Mammary epithelial cell (primary cell): ENCODE measurements at regions not wholly inside any gene's neighbourhood (a gene's known extent, or its start where the extent isn't known, plus 50 kb on each side); places are given as distances from the start of the nearest gene placed in this dataset.

Experiments used
- EZH2 ChIP-seq: IDR thresholded peaks from 2 replicates; pipeline ENCODE4 v1.6.1; 2012; ENCODE audit warnings: low read length, inconsistent platforms, borderline replicate concordance
- TF ChIP-seq, protein P1 (sequence below), 2 donors: IDR thresholded peaks in 1 of 2; conservative IDR thresholded peaks in 1 of 2; 2 replicates each; pipeline ENCODE4 v1.5.1; 2011 to 2012; ENCODE audit warnings: inconsistent platforms in 2 of 2, low read length in 2 of 2, mild to moderate bottlenecking in 2 of 2, control low read depth in 1 of 2, low read depth in 1 of 2; ENCODE audit not compliant: insufficient read depth in 1 of 2; ENCODE audit errors: extremely low read depth in 1 of 2

DNA sequence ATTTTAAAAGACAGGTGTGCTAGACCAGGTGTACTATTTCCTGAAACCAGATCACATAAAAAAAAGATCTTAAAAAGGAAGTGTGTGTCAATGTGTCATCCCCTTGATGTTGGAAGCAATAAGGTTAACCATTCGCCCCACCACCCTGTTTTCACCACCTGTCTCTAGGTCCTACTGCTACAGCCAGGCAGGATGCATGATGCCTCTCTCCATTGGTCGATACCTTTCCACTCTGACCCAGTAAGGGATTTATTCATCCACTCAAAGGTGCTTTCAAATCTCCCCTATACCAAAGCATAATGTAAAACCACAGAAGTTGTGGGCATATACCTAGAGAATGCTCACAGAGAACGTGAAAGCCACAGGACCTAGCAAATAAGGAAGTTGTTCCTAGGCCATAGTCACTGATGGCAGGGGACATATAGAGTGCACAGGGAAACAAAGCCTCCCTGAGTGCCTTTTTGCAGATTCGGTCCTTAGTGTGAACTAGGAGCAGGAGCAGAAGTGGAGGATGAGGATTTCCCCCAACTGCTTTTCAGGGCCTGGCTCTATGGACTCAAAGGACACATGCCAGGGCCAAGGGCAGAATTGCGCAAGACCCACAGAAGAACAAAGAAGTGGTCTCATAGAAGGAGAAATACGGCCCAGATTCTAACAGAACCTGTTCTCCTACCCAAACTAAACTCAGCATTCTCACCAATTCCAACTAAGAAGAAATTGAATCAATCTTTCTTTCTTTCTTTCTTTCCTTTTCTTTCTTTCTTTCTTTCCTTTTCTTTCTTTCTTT, 631.5 kb upstream of the NRP1 start:
- TF ChIP-seq, protein P1, sequence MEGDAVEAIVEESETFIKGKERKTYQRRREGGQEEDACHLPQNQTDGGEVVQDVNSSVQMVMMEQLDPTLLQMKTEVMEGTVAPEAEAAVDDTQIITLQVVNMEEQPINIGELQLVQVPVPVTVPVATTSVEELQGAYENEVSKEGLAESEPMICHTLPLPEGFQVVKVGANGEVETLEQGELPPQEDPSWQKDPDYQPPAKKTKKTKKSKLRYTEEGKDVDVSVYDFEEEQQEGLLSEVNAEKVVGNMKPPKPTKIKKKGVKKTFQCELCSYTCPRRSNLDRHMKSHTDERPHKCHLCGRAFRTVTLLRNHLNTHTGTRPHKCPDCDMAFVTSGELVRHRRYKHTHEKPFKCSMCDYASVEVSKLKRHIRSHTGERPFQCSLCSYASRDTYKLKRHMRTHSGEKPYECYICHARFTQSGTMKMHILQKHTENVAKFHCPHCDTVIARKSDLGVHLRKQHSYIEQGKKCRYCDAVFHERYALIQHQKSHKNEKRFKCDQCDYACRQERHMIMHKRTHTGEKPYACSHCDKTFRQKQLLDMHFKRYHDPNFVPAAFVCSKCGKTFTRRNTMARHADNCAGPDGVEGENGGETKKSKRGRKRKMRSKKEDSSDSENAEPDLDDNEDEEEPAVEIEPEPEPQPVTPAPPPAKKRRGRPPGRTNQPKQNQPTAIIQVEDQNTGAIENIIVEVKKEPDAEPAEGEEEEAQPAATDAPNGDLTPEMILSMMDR (conservative IDR thresholded peaks at IDR 0.05 in 1 of 2, IDR thresholded peaks at IDR 0.05 in 1 of 2; ENCODE audit: extremely low read depth in 1 of 2, insufficient read depth in 1 of 2, low read depth in 1 of 2, low read length in 2 of 2), result no peak
- no peak for TF ChIP-seq EZH2
